ENCODE measurements at regions not wholly inside any gene's neighbourhood (a gene's known extent, or its start where the extent isn't known, plus 50 kb on each side); places are given as distances from the start of the nearest gene placed in this dataset.

DNA sequence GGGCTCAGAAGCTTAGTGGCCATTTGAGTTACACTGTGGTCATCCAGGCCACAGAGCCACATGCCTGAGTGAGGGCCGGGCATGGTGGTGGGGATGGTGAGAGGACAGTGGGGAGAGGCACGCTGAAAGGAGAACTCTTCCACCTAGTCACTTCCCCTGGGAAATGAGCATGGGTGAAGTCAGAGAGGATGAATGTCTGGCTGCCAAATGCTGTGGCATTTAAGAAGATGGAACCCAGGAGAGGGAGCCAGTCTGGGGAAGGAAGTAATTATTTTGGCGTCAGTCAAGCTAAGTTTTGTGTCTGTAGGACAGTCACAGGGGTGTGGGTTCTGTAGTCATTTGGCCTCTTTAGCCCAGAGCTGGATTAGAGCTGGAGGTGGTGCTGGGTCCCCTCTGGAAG lies 86.0 kb upstream of the PODXL start:
- no peak overlapping the region for H3K27ac ChIP-seq (ENCODE audit: low read depth, low read length, poor library complexity, severe bottlenecking)
- POLR2A ChIA-PET (ENCODE audit: low non-redundant PET) = no interaction called here

DNA sequence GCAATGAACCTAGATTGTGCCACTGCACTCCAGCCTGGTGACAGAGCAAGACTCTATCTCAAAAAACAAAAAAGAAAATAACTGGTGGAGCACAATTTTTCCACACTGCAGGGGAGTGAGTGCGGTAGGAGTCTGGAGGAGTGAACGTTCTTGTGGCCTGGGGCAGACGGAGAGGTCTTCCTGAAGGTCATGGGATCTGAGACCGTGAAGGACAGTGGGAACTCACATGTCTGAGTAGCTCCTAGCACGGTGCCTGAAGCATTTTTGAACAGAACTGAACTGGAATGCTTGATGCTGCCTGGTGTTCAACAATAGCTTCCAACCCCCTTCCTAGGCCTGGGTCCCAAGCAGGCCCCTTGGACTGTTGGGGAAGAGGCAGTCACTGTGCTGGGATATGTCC lies 84.3 kb upstream of the PODXL start:
- no TSS peak for BruUV-seq (replicated peaks)
- POLR2A ChIA-PET (ENCODE audit: low non-redundant PET) = no interaction called here
- no peaks in the 10 kb centered on the region for H3K4me1 ChIP-seq (ENCODE audit: insufficient read depth, low read length, poor library complexity, severe bottlenecking)

More for the DNA sequence above, 86.0 kb upstream of the PODXL start:
- H3K27me3 ChIP-seq (replicated peaks; ENCODE audit: insufficient read depth, low read depth, low read length, poor library complexity) = no peaks in the 10 kb centered on the region
- peak; percentile 62 for DNase-seq (ENCODE audit: low spot score)
- H3K4me1 ChIP-seq (ENCODE audit: insufficient read depth, low read length, poor library complexity, severe bottlenecking) = no peaks in the 10 kb centered on the region
- no peaks in the 10 kb centered on the region for H3K9me3 ChIP-seq (ENCODE audit: low read depth, low read length, poor library complexity, severe bottlenecking)
- CTCF ChIA-PET = no interaction called here
- intact Hi-C loops (cut with micrococcal nuclease; ENCODE audit: unreplicated experiment) = no loop called here
- no peak overlapping the region for H3K4me3 ChIP-seq (ENCODE audit: low read depth, low read length, poor library complexity, severe bottlenecking)
- H3K36me3 ChIP-seq (ENCODE audit: insufficient read depth, low read length, poor library complexity, severe bottlenecking) = no peaks in the 10 kb centered on the region
- BruUV-seq (replicated peaks) = no TSS peak
- no peak for TF ChIP-seq EZH2 (IDR thresholded peaks at IDR 0.05; ENCODE audit: borderline replicate concordance, low read depth, low read length, poor library complexity, severe bottlenecking)
- no peak for TF ChIP-seq CTCF (conservative IDR thresholded peaks at IDR 0.05; ENCODE audit: low read depth, low read length)

GRCh38 chr7:131638641-131639430 lies 82.4 kb upstream of the PODXL start:
- Histone ChIP-seq H3K36me3 (ENCODE audit: insufficient read depth, low read length, poor library complexity, severe bottlenecking) (no peaks in the 10 kb centered on the region), H3K27me3 (replicated peaks; ENCODE audit: insufficient read depth, low read depth, low read length, poor library complexity) (no peaks in the 10 kb centered on the region), H3K4me3 (ENCODE audit: low read depth, low read length, poor library complexity, severe bottlenecking) (no peak overlapping the region), H3K4me1 (ENCODE audit: insufficient read depth, low read length, poor library complexity, severe bottlenecking) (peaks cover 2% of the 10 kb centered on the region), H3K9me3 (ENCODE audit: low read depth, low read length, poor library complexity, severe bottlenecking) (no peaks in the 10 kb centered on the region), H3K27ac (ENCODE audit: low read depth, low read length, poor library complexity, severe bottlenecking) (no peak overlapping the region)
- BruUV-seq (replicated peaks) = no TSS peak
- ChIA-PET CTCF (no interaction called here), POLR2A (ENCODE audit: low non-redundant PET) (no interaction called here)
- intact Hi-C loops (cut with micrococcal nuclease; ENCODE audit: unreplicated experiment) = no loop called here
- TF ChIP-seq CTCF (conservative IDR thresholded peaks at IDR 0.05; ENCODE audit: low read depth, low read length) (no peak), EZH2 (IDR thresholded peaks at IDR 0.05; ENCODE audit: borderline replicate concordance, low read depth, low read length, poor library complexity, severe bottlenecking) (no peak)
- no peak for DNase-seq (ENCODE audit: low spot score)

More for the DNA sequence above, 84.3 kb upstream of the PODXL start:
- no peak for DNase-seq (ENCODE audit: low spot score)
- Histone ChIP-seq H3K4me3 (ENCODE audit: low read depth, low read length, poor library complexity, severe bottlenecking) (no peak overlapping the region), H3K36me3 (ENCODE audit: insufficient read depth, low read length, poor library complexity, severe bottlenecking) (no peaks in the 10 kb centered on the region), H3K27ac (ENCODE audit: low read depth, low read length, poor library complexity, severe bottlenecking) (no peak overlapping the region), H3K27me3 (replicated peaks; ENCODE audit: insufficient read depth, low read depth, low read length, poor library complexity) (no peaks in the 10 kb centered on the region), H3K9me3 (ENCODE audit: low read depth, low read length, poor library complexity, severe bottlenecking) (no peaks in the 10 kb centered on the region)
- CTCF ChIA-PET = no interaction called here
- intact Hi-C loops (cut with micrococcal nuclease; ENCODE audit: unreplicated experiment) = no loop called here
- TF ChIP-seq CTCF (conservative IDR thresholded peaks at IDR 0.05; ENCODE audit: low read depth, low read length) (no peak), EZH2 (IDR thresholded peaks at IDR 0.05; ENCODE audit: borderline replicate concordance, low read depth, low read length, poor library complexity, severe bottlenecking) (no peak)

All from A673 (cell line).